T-helper 1 cell treated with Interleukin-12 subunit alpha and Interleukin-12 subunit beta and Interleukin-4 antibody, amounts not matched to agents 30 ng/mL and 1 ng/mL, for 36 hours (primary cell): ENCODE measurements at regions not wholly inside any gene's neighbourhood (a gene's known extent, or its start where the extent isn't known, plus 50 kb on each side); places are given as distances from the start of the nearest gene placed in this dataset.
"Not testable (repeated sequence)": the region's sequence is repeated elsewhere in the genome, so short reads cannot be mapped to it uniquely, and the experiment has no call there.

ENCODE experiments used
- intact Hi-C: fragments of 100-400 bp; cut with micrococcal nuclease; formaldehyde crosslinking; loops from one replicate; pipeline ENCODE4 v1.15.1; 2024

- intact Hi-C loops, result no loop called here
These were observed 1221.2 kb downstream of the CDH8 start for GRCh38 chr16:60815033-60815432.

GRCh38 chr16:60811657-60812056 lies 1224.6 kb downstream of the CDH8 start:
- intact Hi-C loops, result no loop called here

GRCh38 chr16:60811051-60811608 lies 1225.1 kb downstream of the CDH8 start:
- intact Hi-C loops, result no loop called here

- intact Hi-C loops, result no loop called here
These were observed 1226.0 kb downstream of the CDH8 start for GRCh38 chr16:60810250-60810649.

GRCh38 chr16:60792437-60792836 lies 1243.8 kb downstream of the CDH8 start:
- intact Hi-C loops, result no loop called here

- intact Hi-C loops, result no loop called here
These were observed 1247.6 kb downstream of the CDH8 start for GRCh38 chr16:60788631-60789030.

- intact Hi-C loops, result no loop called here
These were observed 1260.0 kb downstream of the CDH8 start for GRCh38 chr16:60776281-60776680.

GRCh38 chr16:60771138-60771537 lies 1265.1 kb downstream of the CDH8 start:
- intact Hi-C loops, result no loop called here

- intact Hi-C loops, result not testable (repeated sequence)
These were observed 1265.9 kb downstream of the CDH8 start for GRCh38 chr16:60770384-60770783.

- intact Hi-C loops, result no loop called here
These were observed 1272.4 kb downstream of the CDH8 start for GRCh38 chr16:60763869-60764268.

- intact Hi-C loops, result no loop called here
These were observed 1280.3 kb downstream of the CDH8 start for GRCh38 chr16:60755907-60756306.

GRCh38 chr16:60748366-60748765 lies 1287.9 kb downstream of the CDH8 start:
- intact Hi-C loops, result no loop called here

GRCh38 chr16:60744198-60744597 lies 1292.0 kb downstream of the CDH8 start:
- intact Hi-C loops, result no loop called here

GRCh38 chr16:60741810-60742209 lies 1294.4 kb downstream of the CDH8 start:
- intact Hi-C loops, result no loop called here

GRCh38 chr16:60739737-60740683 lies 1296.2 kb downstream of the CDH8 start:
- intact Hi-C loops, result no loop called here

- intact Hi-C loops, result no loop called here
These were observed 1304.7 kb downstream of the CDH8 start for GRCh38 chr16:60731329-60732050.

- intact Hi-C loops, result no loop called here
These were observed 1307.2 kb downstream of the CDH8 start for GRCh38 chr16:60729051-60729450.

GRCh38 chr16:60727851-60728250 lies 1308.4 kb downstream of the CDH8 start:
- intact Hi-C loops, result no loop called here

- intact Hi-C loops, result no loop called here
These were observed 1316.2 kb downstream of the CDH8 start for GRCh38 chr16:60720060-60720459.

- intact Hi-C loops, result no loop called here
These were observed 1318.4 kb downstream of the CDH8 start for GRCh38 chr16:60717808-60718207.

- intact Hi-C loops, result no loop called here
These were observed 1324.1 kb downstream of the CDH8 start for GRCh38 chr16:60712144-60712543.

- intact Hi-C loops, result no loop called here
These were observed 1331.5 kb downstream of the CDH8 start for GRCh38 chr16:60704726-60705125.
